ENCODE measurements at regions not wholly inside any gene's neighbourhood (a gene's known extent, or its start where the extent isn't known, plus 50 kb on each side); places are given as distances from the start of the nearest gene placed in this dataset.

DNA sequence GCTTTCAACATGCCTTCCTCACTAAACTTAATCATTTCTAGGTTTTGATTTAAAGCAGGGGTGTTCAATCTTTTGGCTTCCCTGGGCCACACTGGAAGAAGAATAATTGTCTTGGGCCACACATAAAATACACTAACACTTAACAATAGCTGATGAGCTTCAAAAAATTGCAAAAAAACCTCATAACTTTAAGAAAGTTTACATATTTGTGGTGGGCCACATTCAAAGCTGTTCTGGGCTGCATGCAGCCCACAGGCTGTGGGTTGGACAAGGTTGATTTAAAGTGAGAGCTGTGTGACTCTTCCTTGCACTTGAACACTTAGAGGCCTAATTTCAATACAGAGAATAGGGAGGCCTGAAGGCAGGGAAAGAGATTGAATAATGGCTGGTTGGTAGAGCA lies 598.3 kb downstream of the EFNA5 start:
- Histone ChIP-seq H3K79me2 (ENCODE audit: control insufficient read depth, insufficient read depth, low read length) (no peaks in the 10 kb centered on the region), H3K27me3 (ENCODE audit: control insufficient read depth in 2 of 2, insufficient read depth in 2 of 2, low read length in 2 of 2) (no peaks in the 10 kb centered on the region), H4K20me1 (replicated peaks; ENCODE audit: control insufficient read depth, extremely low read depth, insufficient read depth, low read length) (no peaks in the 10 kb centered on the region), H3K9me3 (replicated peaks; ENCODE audit: control insufficient read depth, insufficient read depth, low read length) (no peaks in the 10 kb centered on the region), H3K4me2 (ENCODE audit: insufficient read depth, low read length) (no peak overlapping the region), H2AFZ (ENCODE audit: low read depth, low read length) (no peak overlapping the region), H3K9ac (replicated peaks; ENCODE audit: extremely low read depth, insufficient read depth, low read length) (no peak overlapping the region), H3K4me1 (ENCODE audit: control insufficient read depth, extremely low read depth, insufficient read depth, low read length) (no peaks in the 10 kb centered on the region), H3K36me3 (ENCODE audit: control insufficient read depth in 2 of 2, extremely low read depth in 1 of 2, insufficient read depth in 2 of 2, low read length in 2 of 2) (no peaks in the 10 kb centered on the region), H3K27ac (ENCODE audit: insufficient read depth, low read depth, low read length) (no peak overlapping the region), H3K4me3 (replicated peaks in 1 of 3; ENCODE audit: insufficient read depth in 1 of 3, low read depth in 1 of 3, low read length in 3 of 3) (no peak overlapping the region), H3K9me1 (replicated peaks; ENCODE audit: control insufficient read depth, extremely low read depth, insufficient read depth, low read length) (no peaks in the 10 kb centered on the region)
- CTCF ChIA-PET = no interaction called here
- no TSS peak for BruUV-seq (replicated peaks)
- dilution Hi-C loops (cut with MboI; ENCODE audit: extremely low pct_ligation_motif_present, low sequenced_read_pairs) (no loop called here), intact Hi-C loops (cut with micrococcal nuclease) (no loop called here)
- FAIRE-seq (no peak), DNase-seq (ENCODE audit: low read depth, low spot score) (no peak)
- TF ChIP-seq EZH2 (IDR thresholded peaks at IDR 0.05; ENCODE audit: borderline replicate concordance, low read depth, low read length, severe bottlenecking) = no peak
- TF ChIP-seq POLR2A (IDR thresholded peaks at IDR 0.05; ENCODE audit: low read depth, low read length) = no peak
- TF ChIP-seq, protein P1, sequence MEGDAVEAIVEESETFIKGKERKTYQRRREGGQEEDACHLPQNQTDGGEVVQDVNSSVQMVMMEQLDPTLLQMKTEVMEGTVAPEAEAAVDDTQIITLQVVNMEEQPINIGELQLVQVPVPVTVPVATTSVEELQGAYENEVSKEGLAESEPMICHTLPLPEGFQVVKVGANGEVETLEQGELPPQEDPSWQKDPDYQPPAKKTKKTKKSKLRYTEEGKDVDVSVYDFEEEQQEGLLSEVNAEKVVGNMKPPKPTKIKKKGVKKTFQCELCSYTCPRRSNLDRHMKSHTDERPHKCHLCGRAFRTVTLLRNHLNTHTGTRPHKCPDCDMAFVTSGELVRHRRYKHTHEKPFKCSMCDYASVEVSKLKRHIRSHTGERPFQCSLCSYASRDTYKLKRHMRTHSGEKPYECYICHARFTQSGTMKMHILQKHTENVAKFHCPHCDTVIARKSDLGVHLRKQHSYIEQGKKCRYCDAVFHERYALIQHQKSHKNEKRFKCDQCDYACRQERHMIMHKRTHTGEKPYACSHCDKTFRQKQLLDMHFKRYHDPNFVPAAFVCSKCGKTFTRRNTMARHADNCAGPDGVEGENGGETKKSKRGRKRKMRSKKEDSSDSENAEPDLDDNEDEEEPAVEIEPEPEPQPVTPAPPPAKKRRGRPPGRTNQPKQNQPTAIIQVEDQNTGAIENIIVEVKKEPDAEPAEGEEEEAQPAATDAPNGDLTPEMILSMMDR (IDR thresholded peaks at IDR 0.05; ENCODE audit: extremely low read depth in 1 of 2, insufficient read depth in 1 of 2, low read depth in 1 of 2, low read length in 2 of 2) = no peak
- TF ChIP-seq FOS (IDR thresholded peaks at IDR 0.05; ENCODE audit: borderline replicate concordance, insufficient read depth, low read length) = no peak
- TF ChIP-seq, protein P2, sequence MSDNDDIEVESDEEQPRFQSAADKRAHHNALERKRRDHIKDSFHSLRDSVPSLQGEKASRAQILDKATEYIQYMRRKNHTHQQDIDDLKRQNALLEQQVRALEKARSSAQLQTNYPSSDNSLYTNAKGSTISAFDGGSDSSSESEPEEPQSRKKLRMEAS (IDR thresholded peaks at IDR 0.05; ENCODE audit: insufficient read depth, insufficient read length) = no peak
- TF ChIP-seq POLR2AphosphoS5 (IDR thresholded peaks at IDR 0.05; ENCODE audit: insufficient read depth, low read depth, low read length) = no peak
- TF ChIP-seq GATA2 (IDR thresholded peaks at IDR 0.05; ENCODE audit: insufficient read depth, insufficient read length, low read depth, low read length) = no peak
- TF ChIP-seq MYC (IDR thresholded peaks at IDR 0.05; ENCODE audit: low read depth, low read length) = no peak
- TF ChIP-seq JUN (IDR thresholded peaks at IDR 0.05; ENCODE audit: borderline replicate concordance, insufficient read depth, insufficient read length, low read depth) = no peak
- POLR2A ChIA-PET = no interaction called here

All from endothelial cell of umbilical vein (primary cell).